Activated CD4-positive, alpha-beta T cell treated with anti-CD3 and anti-CD28 coated beads, Interleukin-2, amount 50 U/mL, for 16 hours (primary cell): ENCODE measurements at regions not wholly inside any gene's neighbourhood (a gene's known extent, or its start where the extent isn't known, plus 50 kb on each side); places are given as distances from the start of the nearest gene placed in this dataset.
A peak's percentile ranks its signal among the peaks of the same experiment; 100 is the strongest.

Source experiments
- DNase-seq: peaks from one replicate; pipeline ENCODE4 v3.0.0-alpha.2; 2020

GRCh38 chr4:137198791-137199190, 333.5 kb downstream of the PCDH18 start:
- DNase-seq: no peak

DNA sequence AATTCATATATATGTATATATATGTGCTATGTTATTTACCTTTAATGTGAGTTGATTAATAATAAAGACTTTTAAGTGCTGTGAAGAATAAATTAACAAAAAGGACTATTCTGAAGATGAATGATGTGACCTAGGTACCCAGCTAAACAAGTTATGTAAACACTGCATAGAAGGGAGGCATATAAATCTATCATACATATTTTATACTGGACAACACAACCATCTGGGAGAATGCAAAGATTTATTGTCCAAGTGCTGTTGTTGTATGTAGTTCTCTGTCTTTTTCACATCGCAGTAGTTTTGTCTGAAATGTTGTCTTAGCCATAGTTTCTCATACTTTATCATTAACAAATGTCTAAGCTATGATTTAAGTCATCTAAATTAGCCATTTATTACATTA, 337.6 kb downstream of the PCDH18 start:
- DNase-seq: no peak

DNA sequence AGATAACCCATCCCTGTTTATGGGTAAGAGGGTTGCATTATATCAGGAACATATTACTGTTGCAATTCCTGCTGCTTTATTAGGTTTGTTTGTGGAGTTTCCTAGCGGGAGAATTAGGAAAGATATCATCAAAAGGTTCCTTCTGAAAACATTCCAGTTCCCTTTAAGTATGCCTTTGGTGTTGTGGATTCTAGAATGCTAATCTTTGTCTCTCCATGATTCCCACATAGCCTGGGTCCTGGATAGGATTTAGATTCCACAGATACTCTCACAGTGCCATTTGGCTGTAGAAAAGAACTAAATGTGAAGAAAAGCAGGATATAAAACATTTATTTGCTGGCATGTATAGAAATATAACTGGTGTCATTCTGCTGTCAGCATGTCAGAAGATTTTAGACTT, 338.7 kb downstream of the PCDH18 start:
- DNase-seq: no peak

DNA sequence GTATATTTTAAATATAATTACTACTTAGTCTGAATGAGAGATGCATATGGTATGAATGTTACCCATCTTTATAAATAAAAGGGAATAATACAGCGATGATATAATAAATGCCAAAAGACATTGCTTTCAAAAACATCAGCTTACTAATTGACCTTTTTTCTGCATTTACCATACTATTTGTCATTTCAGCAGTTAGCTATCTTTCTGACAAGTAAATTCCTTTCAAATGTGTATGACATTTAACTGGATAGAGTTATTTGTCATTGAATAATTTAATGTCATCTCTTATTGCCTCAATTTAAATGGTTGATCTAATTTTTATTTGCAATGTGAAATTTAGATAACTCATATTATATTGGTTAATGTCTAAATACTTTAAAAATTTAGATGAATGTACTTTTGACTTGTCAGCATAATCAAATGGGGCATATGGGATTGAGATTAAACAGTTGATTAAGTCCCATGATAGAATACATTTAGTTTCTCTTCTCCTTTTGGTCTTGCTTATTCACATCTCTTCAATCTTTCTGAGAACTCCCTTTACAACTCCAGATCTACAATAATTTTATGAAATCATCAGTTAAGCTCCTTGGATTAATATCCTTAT, 350.9 kb downstream of the PCDH18 start:
- DNase-seq: no peak

DNA sequence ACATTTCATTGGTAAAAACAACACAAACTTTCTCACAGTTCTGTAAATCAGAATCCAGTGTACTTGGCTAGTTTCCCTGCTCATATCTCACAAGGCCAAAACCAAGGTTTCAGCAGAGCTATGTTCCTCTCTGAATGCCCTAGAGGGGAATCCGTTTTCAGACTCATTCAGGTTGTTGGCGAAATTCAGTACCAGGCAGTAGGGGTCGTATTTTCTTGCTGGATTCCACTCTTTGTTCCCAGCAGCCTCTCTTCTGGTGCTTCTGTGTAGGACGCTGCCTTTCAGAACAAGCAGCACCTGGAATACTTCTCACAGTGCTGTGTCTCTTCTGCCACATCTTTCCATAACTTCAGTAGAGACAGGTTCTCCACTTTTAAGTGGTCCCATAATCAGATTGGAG, 351.9 kb downstream of the PCDH18 start:
- no peak for DNase-seq

DNA sequence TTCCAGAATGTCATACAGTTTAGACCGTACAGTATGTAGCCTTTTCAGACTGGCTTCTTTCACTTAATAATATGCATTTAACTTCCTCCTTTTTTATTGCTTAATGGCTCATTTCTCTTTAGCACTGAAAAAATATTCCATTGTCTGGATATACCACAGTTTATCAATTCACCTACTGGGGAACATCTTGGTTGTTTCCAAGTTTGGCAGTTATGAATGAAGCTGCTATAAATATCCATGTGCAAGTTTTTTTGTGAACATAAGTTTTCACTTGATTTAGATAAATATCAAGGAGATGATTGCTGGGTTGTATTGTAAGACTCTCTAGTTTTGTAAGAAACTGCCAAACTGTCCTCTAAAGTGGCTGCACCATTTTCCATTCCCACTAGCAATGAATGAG, 375.5 kb downstream of the PCDH18 start:
- no peak for DNase-seq

DNA sequence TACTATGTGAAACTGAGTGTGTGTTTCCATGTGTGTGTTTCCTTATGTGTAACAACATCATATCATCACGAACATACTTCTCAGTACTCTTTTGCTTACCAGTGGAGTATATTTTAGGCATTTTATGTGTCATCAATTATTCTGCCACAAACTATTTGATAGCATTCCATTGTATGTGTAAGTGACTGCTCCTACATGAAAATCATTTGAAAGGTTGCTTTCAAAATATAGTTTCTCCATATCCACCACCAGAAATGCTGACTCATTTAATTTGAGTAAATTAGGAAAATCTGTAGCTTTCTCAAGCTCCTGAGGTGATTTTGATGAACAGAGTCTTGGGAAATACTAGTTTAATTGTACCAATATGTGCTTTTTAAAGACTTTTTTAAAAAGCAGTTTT, 376.2 kb downstream of the PCDH18 start:
- no peak for DNase-seq

DNA sequence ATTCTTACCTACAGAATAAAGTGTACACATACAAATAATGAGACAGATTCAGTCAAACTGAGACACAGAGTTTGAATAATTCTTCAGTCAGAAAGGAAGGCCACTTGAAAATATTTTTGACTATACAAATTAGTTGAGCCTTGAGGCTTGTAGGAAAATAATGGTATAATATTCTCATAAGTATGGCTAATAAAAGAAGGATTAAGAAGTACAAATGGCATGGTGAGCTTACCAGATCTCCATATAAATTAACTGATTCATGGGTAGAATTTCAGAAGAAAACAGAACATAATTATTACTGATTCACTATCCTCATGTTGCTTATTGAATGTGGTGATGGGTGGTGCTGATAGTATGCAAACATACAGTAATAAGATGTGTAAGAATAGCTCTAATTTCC, 401.1 kb downstream of the PCDH18 start:
- no peak for DNase-seq

DNA sequence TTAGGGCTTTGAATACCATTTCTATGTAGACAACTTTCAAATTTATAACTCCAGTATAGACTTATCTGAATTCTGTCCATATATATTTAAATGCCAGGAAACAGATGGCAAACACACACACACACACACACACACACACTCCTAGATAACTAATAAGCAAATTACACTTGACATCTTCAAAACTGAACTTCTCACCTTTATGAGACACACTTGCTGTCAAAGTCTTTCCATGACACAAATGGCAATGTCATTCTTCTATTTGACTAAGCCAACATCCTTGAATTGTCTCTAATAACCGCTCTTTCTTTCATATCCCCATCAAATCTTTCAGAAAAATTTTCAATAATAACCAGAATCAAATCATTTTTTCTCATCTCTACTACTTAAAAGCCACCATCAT, 402.4 kb downstream of the PCDH18 start:
- DNase-seq: no peak

- DNase-seq: no peak
Measured at GRCh38 chr4:137129441-137129840, 402.9 kb downstream of the PCDH18 start.

DNA sequence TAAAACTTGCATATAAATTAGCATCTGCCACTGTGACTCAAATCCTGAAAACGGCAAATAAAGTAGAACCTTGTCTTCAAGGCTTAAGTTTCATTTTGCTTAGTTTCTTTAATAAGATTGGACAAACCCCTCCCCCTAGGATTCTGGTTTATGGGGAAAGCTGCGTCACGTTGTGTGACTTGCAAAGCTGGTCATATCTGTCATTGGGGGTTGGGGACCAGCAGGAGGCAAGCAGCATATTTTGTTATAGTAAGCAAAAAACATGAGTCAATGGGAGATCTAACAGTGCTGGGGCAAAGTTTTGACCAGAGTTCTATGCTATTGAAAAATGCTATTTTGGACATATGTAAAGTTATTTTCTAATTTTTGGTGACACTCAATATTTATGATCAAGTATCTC, 407.3 kb downstream of the PCDH18 start:
- no peak for DNase-seq

- peak; percentile 21 for DNase-seq
Measured at GRCh38 chr4:137124278-137124932, 407.9 kb downstream of the PCDH18 start.

- no peak for DNase-seq
Measured at GRCh38 chr4:137122876-137123275, 409.4 kb downstream of the PCDH18 start.

GRCh38 chr4:137116144-137116543, 416.1 kb downstream of the PCDH18 start:
- no peak for DNase-seq

GRCh38 chr4:137106733-137107132, 425.6 kb downstream of the PCDH18 start:
- DNase-seq: no peak

DNA sequence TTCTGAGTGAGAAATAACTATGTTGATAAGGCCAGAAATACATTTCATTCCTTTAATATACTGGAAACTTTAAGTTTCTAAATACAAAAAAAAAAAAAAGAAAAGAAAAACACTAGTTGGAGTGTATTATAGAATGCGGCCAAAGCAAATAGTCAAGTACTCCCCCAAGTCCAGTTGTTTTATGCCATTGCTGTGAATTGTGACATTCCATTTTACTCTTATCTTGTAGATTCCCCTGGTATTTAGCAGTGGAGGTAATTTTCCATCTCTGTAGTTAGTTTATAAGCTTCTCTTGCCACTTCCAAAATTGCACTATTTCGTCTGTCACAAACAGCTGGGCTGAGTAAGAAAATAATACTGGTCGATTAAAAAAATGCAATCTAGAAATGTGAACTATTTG, 426.0 kb downstream of the PCDH18 start:
- no peak for DNase-seq

DNA sequence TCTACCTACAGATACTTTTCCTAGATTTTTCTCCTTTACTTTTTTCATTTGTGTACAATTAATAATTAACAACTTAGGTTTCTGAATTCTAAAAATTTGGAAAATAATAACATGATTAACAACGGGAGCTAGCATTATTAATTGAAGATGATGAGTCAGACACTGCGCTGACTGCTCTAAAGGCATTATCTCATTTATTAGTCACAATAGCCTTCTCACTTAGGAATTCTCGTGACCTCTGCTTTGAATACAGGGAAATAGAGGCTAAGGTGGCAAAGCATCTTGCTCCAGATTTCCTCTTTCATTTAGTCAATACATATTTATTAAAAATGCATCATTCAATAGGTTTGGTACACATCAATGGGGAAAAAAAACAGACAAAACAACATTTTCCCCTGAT, 441.3 kb downstream of the PCDH18 start:
- DNase-seq: no peak

GRCh38 chr4:137083571-137084135, 448.6 kb downstream of the PCDH18 start:
- no peak for DNase-seq

DNA sequence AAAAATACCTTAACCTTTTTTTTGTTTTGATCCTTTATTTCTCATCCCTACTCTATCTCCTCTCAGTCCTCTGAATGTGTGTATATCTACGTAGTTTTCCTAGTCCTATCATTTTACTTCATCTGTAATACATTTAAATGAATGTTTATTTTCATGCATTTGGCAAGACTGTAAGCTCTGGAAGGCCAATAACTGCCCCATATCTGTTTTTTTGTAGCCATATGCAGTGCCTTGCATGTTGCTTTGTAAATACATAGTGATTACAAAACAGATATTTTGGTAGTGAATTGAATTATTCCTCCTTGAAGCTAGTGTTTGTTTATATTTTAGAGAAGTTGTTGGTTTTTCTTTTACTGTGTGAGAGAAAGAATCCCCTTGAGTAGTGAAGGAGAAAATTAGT, 450.2 kb downstream of the PCDH18 start:
- no peak for DNase-seq

GRCh38 chr4:137076908-137077307, 455.4 kb downstream of the PCDH18 start:
- DNase-seq: no peak

GRCh38 chr4:137075586-137075985, 456.7 kb downstream of the PCDH18 start:
- DNase-seq: no peak

- DNase-seq: no peak
Measured at GRCh38 chr4:137070614-137071013, 461.7 kb downstream of the PCDH18 start.

GRCh38 chr4:137069473-137069872, 462.8 kb downstream of the PCDH18 start:
- no peak for DNase-seq

DNA sequence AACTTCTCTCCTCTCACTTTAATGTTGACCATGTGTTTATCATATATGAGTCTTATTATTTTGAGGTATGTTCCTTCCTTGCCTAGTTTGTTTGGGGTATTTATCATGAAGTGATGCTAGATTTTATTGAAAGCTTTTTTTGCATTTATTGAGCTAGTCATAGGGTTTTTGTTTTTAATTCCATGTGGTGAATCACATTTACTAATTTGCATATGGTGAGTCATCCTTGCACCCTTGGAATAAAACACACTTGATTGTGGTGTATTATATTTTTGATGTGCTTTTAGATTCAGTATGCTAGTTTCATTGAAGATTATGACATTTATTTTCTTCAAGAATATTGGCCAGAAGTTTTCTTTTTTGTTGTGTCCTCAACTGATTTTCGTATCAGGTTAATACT, 464.6 kb downstream of the PCDH18 start:
- DNase-seq: no peak

DNA sequence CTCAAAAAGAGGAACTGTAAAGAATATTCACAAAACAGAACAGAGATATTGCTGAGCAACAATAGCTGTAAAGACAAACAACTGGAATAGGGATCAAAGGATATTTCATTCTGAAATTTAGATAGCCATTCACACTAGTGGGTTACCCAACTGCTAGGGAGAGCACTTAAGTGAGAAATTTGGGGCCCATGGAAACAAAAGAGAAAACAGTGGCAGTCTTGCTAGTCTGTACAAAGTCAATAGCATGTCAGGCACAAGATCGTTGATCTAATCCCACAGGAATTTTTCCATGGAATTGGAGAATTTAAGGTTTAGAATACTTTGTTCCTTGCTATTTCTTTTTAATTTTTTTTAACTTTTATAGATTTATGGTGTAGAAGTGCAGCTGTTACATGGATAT, 467.0 kb downstream of the PCDH18 start:
- DNase-seq: no peak
